Umbilical cord (tissue), 1 donor: ENCODE measurements at regions not wholly inside any gene's neighbourhood (a gene's known extent, or its start where the extent isn't known, plus 50 kb on each side); places are given as distances from the start of the nearest gene placed in this dataset.

ENCODE experiments used
- DNase-seq: peaks from one replicate; pipeline ENCODE4 v3.0.0-alpha.2; 2015; ENCODE audit warnings: low spot score

- no peak for DNase-seq
These were observed 161.1 kb upstream of the TOPAZ1 start for GRCh38 chr3:44080474-44081072.

DNA sequence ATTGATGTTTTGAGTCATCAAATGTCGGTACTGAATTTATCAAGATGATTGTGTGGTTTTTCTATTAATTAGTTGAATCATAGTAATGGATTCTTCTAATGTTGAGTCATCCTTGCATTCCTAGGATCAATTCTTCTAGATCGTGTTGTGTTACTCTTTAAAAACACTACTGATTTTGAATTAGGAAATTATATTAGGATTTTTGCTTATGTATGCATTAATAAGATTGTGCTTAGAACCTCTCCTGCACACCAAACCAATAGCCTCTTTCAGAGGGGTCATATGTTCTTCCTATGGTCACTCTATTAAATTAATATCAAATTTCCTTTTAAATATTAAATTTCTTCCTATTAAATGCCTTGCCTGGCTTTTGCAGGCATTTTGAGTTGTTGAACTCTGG, 151.7 kb upstream of the TOPAZ1 start:
- no peak for DNase-seq

- DNase-seq = no peak
These were observed 149.2 kb upstream of the TOPAZ1 start for GRCh38 chr3:44092497-44092896.

DNA sequence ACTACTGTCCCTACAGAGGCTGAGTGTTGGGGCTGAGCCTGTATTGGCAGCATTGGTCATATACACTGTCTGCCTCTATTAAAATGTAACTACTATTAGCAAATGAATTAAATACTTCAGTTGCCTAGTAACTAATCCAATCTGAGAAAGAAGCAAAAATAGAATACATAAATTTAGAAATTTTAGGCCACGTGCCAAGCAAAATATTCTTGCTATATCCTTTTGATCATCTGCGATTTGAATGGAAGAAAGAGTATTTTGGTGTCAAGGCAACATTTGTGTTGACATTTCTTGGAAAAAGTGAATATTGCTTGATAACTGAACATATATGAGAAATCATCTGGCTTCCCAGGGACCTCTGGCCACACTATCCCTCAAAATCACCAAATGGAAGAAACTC, 148.2 kb upstream of the TOPAZ1 start:
- DNase-seq = no peak

GRCh38 chr3:44098656-44099415, 142.8 kb upstream of the TOPAZ1 start:
- no peak for DNase-seq

DNA sequence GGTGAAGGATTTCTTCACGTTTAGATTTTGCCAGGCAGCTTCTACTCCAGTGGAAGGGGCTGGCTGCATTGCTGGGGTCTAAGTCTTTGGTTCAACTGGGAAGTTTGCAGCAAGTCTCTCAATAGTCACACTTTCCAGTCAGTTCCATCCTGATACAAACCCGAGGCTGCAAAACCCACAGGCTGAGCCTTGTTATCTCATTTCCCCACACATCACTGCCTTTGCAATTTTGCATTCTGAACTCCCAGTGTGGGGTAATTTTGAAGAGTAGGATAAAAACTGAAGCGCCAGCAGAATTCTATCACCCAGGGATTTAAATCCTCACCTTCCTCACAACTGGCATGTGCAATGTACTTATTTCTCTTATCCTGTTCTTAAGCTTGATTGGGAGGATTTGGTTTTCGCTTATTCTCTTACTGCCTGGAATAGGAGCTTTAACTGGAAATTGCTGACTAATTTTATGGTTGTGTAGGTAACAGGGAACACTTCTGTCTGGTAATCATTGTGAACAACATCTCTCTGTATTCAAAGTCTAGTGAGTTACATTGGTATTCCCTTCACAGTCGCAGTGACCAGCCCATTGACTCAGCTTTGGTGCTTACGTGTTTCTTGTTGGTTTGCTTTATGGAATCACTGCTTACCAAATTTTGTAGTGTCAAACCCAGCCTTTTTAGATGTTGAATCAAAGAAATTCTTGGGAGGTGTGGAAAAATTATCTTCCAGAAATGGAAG, 142.0 kb upstream of the TOPAZ1 start:
- DNase-seq = peak; percentile 41

- DNase-seq = peak; percentile 66
These were observed 141.4 kb upstream of the TOPAZ1 start for GRCh38 chr3:44100298-44100695.

DNA sequence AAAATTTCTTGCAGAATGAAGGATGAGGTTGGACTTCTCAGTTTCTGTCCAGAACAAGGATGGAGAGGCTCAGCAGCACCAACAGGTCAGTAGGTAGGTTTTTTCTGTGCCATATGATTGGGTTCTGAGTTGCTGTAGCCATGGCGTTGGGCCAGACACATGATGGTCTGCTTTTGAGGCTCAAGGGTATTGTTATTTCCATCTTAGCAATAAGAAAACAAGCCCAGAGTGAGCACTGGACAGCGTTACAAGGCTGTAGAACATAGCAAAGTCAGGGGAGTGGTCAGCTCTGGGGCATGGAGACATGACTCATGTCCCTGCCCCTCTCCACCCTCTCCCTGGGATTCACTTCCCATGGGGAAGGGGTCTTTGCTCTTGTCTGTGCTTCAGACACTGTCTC, 137.6 kb upstream of the TOPAZ1 start:
- peak; percentile 13 for DNase-seq

- no peak for DNase-seq
These were observed 136.9 kb upstream of the TOPAZ1 start for GRCh38 chr3:44104668-44105321.

GRCh38 chr3:44105571-44105970, 136.1 kb upstream of the TOPAZ1 start:
- no peak for DNase-seq

- DNase-seq = peak; percentile 59
These were observed 134.9 kb upstream of the TOPAZ1 start for GRCh38 chr3:44106756-44107155.

DNA sequence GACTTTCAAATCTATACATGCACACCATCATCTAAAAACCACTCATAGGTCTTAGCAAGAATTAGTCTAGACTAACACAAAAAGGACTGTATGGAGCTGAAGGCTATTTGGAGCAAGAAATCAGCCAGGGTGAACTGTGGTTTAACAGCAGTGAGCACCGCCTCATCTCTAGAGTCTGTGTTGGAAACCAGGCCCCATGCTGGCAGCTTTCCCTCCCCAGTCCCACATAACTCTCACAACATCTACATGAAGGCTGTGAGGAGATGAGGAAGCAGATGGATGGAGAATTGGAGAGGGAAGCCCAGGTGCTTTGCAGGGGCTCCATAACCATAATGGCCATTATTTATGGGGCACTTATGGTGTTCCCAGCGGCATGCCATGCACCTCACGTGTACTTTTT, 133.2 kb upstream of the TOPAZ1 start:
- peak; percentile 77 for DNase-seq

- no peak for DNase-seq
These were observed 131.8 kb upstream of the TOPAZ1 start for GRCh38 chr3:44109771-44110361.

- DNase-seq = no peak
These were observed 131.0 kb upstream of the TOPAZ1 start for GRCh38 chr3:44110648-44111047.

GRCh38 chr3:44111482-44111881, 130.2 kb upstream of the TOPAZ1 start:
- no peak for DNase-seq

DNA sequence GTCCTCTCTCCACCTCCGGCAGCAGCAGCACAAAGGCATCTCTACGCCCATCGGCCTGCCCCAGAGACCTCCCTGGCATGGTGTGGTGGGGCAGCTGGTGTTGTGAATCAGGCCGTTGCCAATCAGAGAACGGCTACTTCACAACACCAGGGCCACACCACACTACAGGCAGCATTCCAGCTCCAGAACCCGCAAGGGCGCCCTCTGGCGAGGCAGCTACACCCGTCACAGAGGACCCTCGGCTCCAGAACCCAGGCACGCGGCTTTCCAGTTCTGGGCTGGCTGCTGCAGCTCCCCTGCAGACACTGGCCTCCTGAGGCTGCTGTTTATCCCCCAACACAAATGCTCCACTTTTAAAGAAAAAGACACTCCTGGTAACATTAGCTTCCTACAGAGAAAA, 127.5 kb upstream of the TOPAZ1 start:
- no peak for DNase-seq

DNA sequence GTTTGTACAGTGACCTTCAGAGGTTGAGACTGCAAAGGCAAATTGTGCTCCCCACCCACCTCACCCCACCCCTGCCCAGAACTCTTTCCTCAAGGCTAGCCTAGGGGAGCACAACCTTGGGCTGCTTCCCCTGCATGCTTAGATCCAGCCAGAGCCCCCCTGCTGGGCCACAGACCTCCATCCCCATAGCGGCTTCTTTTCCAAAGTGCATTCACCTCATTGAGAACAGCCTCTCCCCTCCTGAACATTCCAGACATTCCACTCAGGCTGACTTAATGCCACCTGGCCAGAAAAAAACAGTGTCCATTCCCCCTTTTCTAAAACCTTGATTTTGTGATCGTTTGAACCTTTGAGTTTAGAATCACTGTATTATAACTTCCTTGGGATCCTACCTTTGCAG, 124.4 kb upstream of the TOPAZ1 start:
- DNase-seq = no peak

DNA sequence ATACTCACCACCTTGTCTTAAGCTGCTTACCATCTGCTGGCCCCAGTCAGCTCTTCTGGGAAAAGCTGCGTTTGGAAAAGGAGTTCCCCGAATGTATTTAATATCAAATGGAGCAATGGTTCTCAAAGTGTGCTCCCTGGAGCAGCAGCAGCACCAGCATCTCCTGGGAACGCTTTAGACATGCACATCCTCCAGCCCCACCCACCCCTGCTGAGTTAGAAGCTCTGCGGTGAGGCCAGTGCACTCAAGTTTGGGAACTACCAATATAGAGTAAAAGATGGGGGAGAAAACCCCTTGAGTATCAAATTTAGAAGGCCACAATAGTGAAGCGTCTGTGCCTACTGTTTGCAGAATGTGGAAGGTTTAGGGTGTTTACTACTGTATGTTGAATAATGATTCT, 124.0 kb upstream of the TOPAZ1 start:
- DNase-seq = no peak

DNA sequence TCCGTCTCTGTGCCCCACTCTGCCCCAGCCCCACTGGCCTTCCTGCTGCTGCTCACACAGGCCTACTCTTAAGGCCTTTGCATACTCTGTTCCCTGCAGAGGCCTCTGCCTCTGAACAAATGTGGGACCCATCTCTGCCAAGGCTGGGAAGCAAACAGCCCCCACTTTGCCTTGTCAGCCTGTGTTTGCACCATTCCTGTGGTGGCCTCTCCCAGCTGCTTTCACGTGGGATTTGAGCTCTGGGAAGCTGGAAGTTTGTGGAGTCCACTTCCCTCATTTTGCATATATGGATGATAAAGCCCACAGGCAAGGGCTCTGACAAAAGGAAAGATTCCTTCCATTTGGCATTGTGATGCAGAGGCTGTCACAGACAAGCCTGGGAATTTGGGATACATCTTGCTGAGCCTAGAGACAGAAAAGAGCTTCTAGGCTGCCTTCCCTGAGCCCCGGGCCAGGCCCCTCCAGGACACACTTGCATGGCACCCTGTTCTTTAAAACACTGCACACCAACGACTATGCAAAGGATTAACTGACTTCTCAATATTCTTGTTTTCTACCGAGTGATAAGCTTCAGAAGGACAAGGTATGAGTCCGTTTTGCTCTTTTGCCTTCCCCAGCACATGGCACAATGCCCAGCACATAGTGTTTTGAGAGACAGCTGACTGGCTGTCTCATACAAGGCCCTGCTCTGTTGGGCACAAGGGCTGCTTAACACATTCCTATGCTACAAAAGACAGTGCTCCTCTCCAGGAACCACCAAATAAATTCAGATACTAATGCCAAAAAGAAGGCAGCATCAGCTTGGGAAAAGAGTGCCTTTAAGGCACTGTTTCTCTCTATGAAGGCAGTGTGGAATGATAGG, 120.7 kb upstream of the TOPAZ1 start:
- DNase-seq = peak; percentile 11

DNA sequence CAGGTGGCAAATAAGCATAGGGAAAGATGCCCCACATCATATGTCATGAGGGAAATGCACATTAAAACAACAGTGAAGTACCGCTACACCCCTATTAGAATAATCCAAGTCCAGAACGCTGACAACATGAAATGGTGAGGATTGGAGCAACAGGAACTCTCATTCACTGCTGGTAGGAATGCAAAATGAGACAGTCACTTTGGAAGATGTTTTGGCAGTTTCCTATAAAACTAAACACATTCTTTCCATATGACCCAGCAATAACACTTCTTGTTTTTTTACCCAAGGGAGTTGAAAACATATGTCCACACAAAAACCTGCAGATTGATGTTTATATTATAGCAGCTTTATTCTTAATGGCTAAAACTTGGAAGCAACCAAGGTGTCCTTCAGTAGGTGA, 116.4 kb upstream of the TOPAZ1 start:
- DNase-seq = peak; percentile 61

DNA sequence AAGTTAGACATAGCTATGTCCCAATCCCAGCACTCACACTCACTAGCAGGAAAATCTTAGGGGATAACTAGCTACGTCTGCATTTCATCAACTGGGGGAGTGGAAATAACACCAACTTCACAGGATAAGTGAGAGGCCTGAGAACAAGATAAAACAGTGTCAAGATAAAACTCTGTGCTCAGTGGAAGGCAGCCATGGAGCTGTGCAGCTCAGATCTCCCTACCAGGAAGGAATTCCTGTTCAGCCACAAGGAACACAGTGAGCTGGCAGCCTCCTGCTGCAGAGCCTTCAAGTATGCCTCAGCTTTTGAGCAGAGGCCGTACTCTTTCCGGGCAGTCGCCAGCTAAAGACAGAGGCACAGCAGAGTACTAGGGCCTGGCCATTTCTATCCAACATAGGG, 115.8 kb upstream of the TOPAZ1 start:
- peak; percentile 98 for DNase-seq
